Raji (cell line): ENCODE measurements at regions not wholly inside any gene's neighbourhood (a gene's known extent, or its start where the extent isn't known, plus 50 kb on each side); places are given as distances from the start of the nearest gene placed in this dataset.

Experiments
- POLR2A ChIP-seq: IDR thresholded peaks from 2 replicates; pipeline ENCODE4 v1.6.1; 2011; ENCODE audit warnings: low read depth, low read length, control low read depth; ENCODE audit not compliant: insufficient read depth

- TF ChIP-seq POLR2A: no peak
Observed at GRCh38 chr6:156425359-156426020, 351.7 kb upstream of the ARID1B start.

DNA sequence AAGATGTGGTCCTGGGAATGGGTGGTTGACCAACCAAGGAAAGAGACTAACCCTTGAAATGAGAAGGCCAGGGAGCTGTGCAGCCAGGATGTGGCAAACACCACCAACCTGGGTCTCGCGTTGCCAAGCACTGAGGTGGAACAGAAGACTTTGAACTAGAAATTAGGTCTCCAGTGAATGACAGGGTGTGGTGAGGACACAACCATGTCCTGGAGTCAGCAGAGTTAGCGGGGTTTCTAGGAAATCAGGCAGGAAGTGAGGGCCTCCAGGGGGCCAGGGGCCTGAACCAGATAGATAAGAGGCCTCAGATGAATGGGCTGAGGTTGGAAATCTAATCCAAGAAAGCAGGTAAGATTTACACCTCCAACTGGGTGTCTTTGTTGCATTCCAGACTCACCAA, 353.3 kb upstream of the ARID1B start:
- no peak for TF ChIP-seq POLR2A

DNA sequence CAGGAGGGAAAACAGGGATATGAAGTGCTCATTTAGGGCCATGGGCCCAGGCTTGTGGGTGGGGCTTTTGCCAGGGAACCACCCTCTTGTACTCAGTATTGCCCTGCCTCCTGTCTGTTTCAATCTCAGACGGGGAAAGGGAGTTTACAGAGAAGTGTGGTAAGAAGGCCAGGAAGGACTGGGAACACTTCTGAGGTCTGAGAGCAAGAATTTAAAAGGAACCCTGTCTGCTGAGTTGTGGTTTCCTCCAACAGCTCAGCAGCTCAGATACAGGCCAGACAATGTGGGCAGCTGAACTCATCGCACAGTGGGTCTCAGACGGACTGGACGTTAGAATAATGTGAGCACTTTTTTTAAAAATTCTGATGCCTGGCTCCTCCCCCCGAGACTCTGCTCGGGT, 354.1 kb upstream of the ARID1B start:
- TF ChIP-seq POLR2A: no peak

GRCh38 chr6:156421933-156422332, 355.2 kb upstream of the ARID1B start:
- TF ChIP-seq POLR2A: no peak

DNA sequence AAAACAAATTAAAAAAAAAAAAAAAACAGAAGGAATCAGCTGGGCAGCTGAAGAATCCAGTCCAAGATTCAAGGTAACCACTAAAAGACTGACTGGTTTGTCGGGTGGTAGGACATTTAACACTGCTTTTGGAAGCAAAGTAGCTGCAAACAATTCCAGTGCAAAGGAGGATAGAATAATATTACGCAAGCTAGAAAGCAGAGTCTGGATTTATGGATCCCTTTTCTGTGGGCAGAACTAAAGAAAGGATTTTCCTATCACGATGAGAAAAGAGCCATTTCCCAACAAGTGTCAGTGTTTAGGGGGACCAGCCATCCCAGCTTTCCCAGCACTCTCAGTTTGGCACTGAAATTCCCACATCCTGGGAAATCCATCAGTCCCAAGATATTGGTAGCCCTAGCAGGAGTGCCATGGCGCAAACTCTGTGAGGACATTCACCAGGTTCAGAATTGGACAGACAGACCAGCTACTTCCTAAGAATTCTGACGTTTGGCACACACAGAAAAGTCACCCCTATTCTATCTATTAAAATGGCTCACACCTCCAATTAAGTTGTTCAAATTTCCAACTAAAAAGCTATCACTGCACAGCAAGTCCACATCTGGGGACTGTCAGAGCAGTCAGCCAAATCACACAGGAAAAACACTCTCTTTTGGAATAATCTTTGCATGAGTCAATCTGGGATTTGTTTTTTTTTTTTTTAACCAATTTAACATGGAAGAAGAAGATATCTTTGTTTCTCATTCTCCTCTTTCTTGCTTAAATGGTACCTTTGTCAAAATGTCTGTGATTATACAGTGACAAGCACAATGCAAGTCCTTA, 356.8 kb upstream of the ARID1B start:
- TF ChIP-seq POLR2A: no peak

GRCh38 chr6:156419594-156419993, 357.6 kb upstream of the ARID1B start:
- no peak for TF ChIP-seq POLR2A

DNA sequence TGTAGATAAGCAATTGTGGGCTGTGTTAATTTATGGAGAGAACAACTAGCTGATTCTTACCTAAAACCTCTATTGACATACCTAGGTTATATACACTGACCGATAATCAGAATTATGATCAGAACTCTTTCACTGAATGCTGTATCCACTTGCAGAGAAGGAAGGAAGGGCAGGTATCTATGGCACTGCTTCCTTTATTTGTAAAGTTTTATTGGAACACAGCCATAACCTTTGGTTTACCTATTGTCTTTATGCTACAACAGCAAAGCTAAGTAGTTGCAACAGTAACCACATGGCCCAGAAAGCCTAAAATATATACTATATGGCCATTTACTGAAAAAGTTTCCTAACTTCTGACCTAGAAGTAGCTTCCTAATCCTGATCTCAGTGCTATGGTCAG, 358.9 kb upstream of the ARID1B start:
- TF ChIP-seq POLR2A: no peak

- no peak for TF ChIP-seq POLR2A
Observed at GRCh38 chr6:156416391-156416790, 360.8 kb upstream of the ARID1B start.

- TF ChIP-seq POLR2A: no peak
Observed at GRCh38 chr6:156413154-156413553, 364.0 kb upstream of the ARID1B start.

DNA sequence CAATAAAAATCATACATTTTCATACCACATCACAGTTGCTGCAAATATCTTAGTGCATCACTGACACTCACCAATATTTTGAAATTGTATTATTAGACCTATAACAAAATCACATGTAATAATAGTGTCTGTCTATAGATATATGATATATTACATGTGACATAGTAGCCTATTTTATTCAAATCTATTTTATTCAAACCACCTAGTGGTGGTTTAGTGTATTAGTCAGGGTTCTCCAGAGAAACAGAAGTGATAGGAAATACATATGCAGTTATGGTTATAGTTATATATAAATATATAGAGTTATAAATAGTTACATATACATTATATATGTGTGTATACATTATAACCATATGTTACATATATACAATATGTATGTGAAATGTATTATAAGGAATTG, 366.5 kb upstream of the ARID1B start:
- TF ChIP-seq POLR2A: no peak

DNA sequence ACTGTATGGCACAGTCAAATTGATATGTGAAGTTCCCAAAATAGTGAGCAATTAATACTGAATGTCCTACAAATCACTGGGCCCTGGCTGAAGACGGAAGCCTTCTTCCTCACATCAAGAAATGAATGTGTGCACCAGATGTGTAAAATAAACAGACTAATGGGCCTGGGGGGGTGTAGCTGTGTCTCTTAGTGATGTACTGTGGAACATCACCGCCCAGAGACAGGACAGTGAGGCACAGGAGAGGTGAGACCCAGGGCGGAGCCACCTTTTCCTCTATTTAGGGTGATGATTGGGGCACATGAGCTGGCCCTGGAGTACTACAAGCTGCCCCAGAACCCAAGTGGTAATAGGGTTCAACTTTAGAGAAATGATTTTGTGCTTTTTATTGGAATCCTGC, 368.5 kb upstream of the ARID1B start:
- no peak for TF ChIP-seq POLR2A

DNA sequence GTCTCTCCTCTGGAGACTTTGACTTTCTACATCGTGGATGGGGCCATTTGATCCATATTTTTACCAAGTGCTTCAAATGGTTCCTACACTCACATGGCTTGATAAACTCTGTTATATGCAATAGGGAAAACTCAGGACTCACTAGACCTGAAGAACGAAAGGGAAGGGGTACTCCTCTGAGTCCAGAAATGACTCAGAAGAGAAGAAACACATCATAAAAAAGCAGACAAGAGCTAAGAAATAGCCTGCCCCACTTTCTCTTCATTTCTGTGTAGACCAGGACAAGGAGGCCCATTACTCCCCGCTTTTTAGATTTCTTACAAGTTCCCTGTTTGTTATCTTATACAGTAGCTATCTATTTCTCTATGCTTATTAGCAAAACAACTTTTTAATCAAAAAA, 369.8 kb upstream of the ARID1B start:
- no peak for TF ChIP-seq POLR2A

DNA sequence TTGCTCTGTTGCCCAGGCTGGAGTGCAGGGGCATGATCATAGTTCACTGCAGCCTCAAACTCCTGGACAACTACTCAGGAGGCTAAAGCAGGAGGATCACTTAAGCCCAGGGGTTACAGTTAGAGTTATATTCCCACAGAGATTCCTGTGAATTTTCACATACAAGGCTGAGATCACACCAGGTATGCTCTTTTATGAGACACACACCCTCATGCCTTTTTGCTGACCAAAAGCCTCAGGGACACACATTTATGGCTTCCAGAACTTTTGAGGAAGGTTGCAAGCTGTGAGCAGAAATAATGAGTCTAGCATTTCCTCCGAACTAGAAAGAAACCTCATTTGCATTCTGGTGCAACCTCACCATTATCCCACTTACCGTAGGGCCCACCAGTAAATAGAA, 370.5 kb upstream of the ARID1B start:
- TF ChIP-seq POLR2A: no peak

- no peak for TF ChIP-seq POLR2A
Observed at GRCh38 chr6:156406099-156406498, 371.1 kb upstream of the ARID1B start.

- no peak for TF ChIP-seq POLR2A
Observed at GRCh38 chr6:156402628-156403027, 374.6 kb upstream of the ARID1B start.

DNA sequence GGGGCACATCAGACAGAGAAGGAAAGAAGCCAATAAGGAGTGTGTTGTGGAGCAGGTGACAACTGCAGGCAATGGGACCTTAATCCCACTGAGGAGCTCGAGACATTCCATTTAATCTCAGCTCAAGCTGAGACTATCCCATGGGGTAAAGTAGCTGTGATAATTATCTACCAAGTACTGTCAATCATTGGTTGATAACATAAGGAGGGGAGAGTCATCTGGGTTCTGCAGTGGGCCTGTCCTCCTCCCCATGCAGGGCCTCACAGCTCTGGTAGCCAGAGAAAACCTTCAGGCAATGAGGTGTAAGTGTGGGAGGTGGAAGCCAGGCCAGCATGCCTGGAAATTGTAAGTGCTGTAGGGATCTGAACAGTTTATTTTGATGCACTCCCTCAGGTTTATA, 375.0 kb upstream of the ARID1B start:
- TF ChIP-seq POLR2A: no peak

DNA sequence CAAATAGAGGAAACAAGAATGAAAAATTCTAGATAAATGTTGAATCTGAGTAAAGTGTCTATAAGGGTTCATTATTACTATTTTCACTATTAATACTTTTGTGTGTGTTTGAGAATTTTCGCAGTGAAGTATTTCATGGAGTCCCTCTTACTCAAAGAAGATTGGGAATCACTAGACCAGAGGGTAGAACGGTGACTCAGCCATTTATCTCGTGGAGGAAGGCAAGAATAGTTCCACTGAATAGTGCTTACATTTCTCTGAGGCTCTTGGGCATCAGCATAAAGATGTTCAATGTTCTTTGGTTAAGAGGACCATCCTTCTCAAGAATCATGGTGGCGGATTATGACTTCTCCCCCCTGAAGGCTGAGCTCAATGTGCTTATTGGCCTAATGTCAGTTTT, 376.7 kb upstream of the ARID1B start:
- TF ChIP-seq POLR2A: no peak

- no peak for TF ChIP-seq POLR2A
Observed at GRCh38 chr6:156398966-156399365, 378.2 kb upstream of the ARID1B start.

- TF ChIP-seq POLR2A: no peak
Observed at GRCh38 chr6:156398371-156398770, 378.8 kb upstream of the ARID1B start.
